Liver (tissue), 8 donors: ENCODE measurements at regions not wholly inside any gene's neighbourhood (a gene's known extent, or its start where the extent isn't known, plus 50 kb on each side); places are given as distances from the start of the nearest gene placed in this dataset.

ENCODE experiments used
- DNase-seq: peaks from one replicate; pipeline ENCODE4 v3.0.0-alpha.2; 2017; ENCODE audit warnings: low spot score
- H3K27ac ChIP-seq, 2 donors: one replicate each; pipeline ENCODE4 v1.7.0; 2013; ENCODE audit warnings: inconsistent platforms in 2 of 2, low read length in 2 of 2, control low read depth in 1 of 2, low read depth in 1 of 2, mild to moderate bottlenecking in 1 of 2
- H3K27me3 ChIP-seq, 4 donors: one replicate each; pipeline versions ENCODE4 v1.6.1 to v1.7.0; 2013; ENCODE audit warnings: low read length in 3 of 4, inconsistent platforms in 1 of 4, mild to moderate bottlenecking in 1 of 4, moderate library complexity in 1 of 4; ENCODE audit not compliant: control insufficient read depth in 4 of 4, insufficient read depth in 4 of 4
- H3K36me3 ChIP-seq, 4 donors: one replicate each; pipeline versions ENCODE4 v1.6.1 to v1.7.0; 2013; ENCODE audit warnings: low read length in 3 of 4, mild to moderate bottlenecking in 3 of 4, low read depth in 1 of 4, moderate library complexity in 1 of 4; ENCODE audit not compliant: control insufficient read depth in 4 of 4, insufficient read depth in 3 of 4
- H3K4me1 ChIP-seq, 4 donors: one replicate each; pipeline versions ENCODE4 v1.6.1 to v1.7.0; 2013; ENCODE audit warnings: low read length in 3 of 4, mild to moderate bottlenecking in 3 of 4, moderate library complexity in 1 of 4; ENCODE audit not compliant: control insufficient read depth in 4 of 4, insufficient read depth in 4 of 4
- H3K4me3 ChIP-seq, 3 donors: one replicate each; pipeline versions ENCODE4 v1.6.1 to v1.7.0; 2013; ENCODE audit warnings: low read length in 3 of 3, control low read depth in 1 of 3, low read depth in 1 of 3, mild to moderate bottlenecking in 1 of 3
- H3K9ac ChIP-seq, 2 donors: one replicate each; pipeline ENCODE4 v1.7.0; 2013; ENCODE audit warnings: low read length in 2 of 2, mild to moderate bottlenecking in 2 of 2, moderate library complexity in 2 of 2, control low read depth in 1 of 2, low read depth in 1 of 2
- H3K9me3 ChIP-seq, 4 donors: one replicate each; pipeline versions ENCODE4 v1.6.1 to v1.7.0; 2013; ENCODE audit warnings: low read length in 3 of 4; ENCODE audit not compliant: control insufficient read depth in 4 of 4
- EGR1 ChIP-seq, 2 donors: IDR thresholded peaks; 2 replicates each; pipeline ENCODE4 v1.6.1; 2016 to 2018; ENCODE audit warnings: antibody characterized with exemption in 2 of 2, low read depth in 2 of 2
- FOXA1 ChIP-seq: IDR thresholded peaks from 2 replicates; pipeline ENCODE4 v1.6.1; 2016; ENCODE audit warnings: antibody characterized with exemption
- FOXA2 ChIP-seq: IDR thresholded peaks from 2 replicates; pipeline ENCODE4 v1.6.1; 2016; ENCODE audit warnings: antibody characterized with exemption
- GABPA ChIP-seq, 2 donors: IDR thresholded peaks in 1 of 2; conservative IDR thresholded peaks in 1 of 2; 2 replicates each; pipeline ENCODE4 v1.6.1; 2016; ENCODE audit warnings: antibody characterized with exemption in 2 of 2, mild to moderate bottlenecking in 1 of 2, moderate library complexity in 1 of 2
- HNF4A ChIP-seq, 2 donors: conservative IDR thresholded peaks; 2 replicates each; pipeline ENCODE4 v1.6.1; 2016; ENCODE audit warnings: antibody characterized with exemption in 2 of 2, mild to moderate bottlenecking in 2 of 2
- HNF4G ChIP-seq: IDR thresholded peaks from 2 replicates; pipeline ENCODE4 v1.6.1; 2016; ENCODE audit warnings: antibody characterized with exemption
- JUND ChIP-seq, 2 donors: IDR thresholded peaks; 2 replicates each; pipeline ENCODE4 v1.6.1; 2016; ENCODE audit warnings: antibody characterized with exemption in 2 of 2
- NR2F2 ChIP-seq: IDR thresholded peaks from 2 replicates; pipeline ENCODE4 v1.6.1; 2016; ENCODE audit warnings: antibody characterized with exemption
- RAD21 ChIP-seq, 2 donors: IDR thresholded peaks; 2 replicates each; pipeline ENCODE4 v1.6.1; 2016; ENCODE audit warnings: antibody characterized with exemption in 2 of 2, mild to moderate bottlenecking in 2 of 2
- RXRA ChIP-seq, 2 donors: IDR thresholded peaks; 2 replicates each; pipeline ENCODE4 v1.6.1; 2017 to 2018; ENCODE audit warnings: antibody characterized with exemption in 2 of 2, mild to moderate bottlenecking in 1 of 2
- SP1 ChIP-seq: IDR thresholded peaks from 2 replicates; pipeline ENCODE4 v1.6.1; 2018; ENCODE audit warnings: antibody characterized with exemption, mild to moderate bottlenecking
- TAF1 ChIP-seq: conservative IDR thresholded peaks from 2 replicates; pipeline ENCODE4 v1.6.1; 2016; ENCODE audit warnings: antibody characterized with exemption, mild to moderate bottlenecking
- YY1 ChIP-seq: IDR thresholded peaks from 2 replicates; pipeline ENCODE4 v1.6.1; 2016; ENCODE audit warnings: antibody characterized with exemption, mild to moderate bottlenecking
- WGBS: extraction: QIAGEN DNeasy Blood & Tissue Kit; methylation state at CpG from one replicate; pipeline ENCODE4 v1.1.7; 2013; 5-methylcytosine and 5-hydroxymethylcytosine counted together
- TF ChIP-seq, protein P1 (sequence below): IDR thresholded peaks from 2 replicates; pipeline ENCODE4 v1.6.1; 2016; ENCODE audit warnings: antibody characterized with exemption
- TF ChIP-seq, protein P2 (sequence below): IDR thresholded peaks from 2 replicates; pipeline ENCODE4 v1.6.1; 2016; ENCODE audit warnings: antibody characterized with exemption
- TF ChIP-seq, protein P3 (sequence below): IDR thresholded peaks from 2 replicates; pipeline ENCODE4 v1.6.1; 2016; ENCODE audit warnings: antibody characterized with exemption
- TF ChIP-seq, protein P4 (sequence below): IDR thresholded peaks from 2 replicates; pipeline ENCODE4 v1.6.1; 2016; ENCODE audit warnings: antibody characterized with exemption, mild to moderate bottlenecking
- TF ChIP-seq, protein P5 (sequence below): fragments of 150-350 bp; IDR thresholded peaks from 2 replicates; pipeline ENCODE4 v1.5.1; 2017; ENCODE audit warnings: improper control_type of control experiment, low read depth, low read length; ENCODE audit not compliant: missing input control
- donor health status: healthy.
- donor health status: healthy.
- donor health status: healthy.
- donor health status: healthy.
- donor health status: healthy.

DNA sequence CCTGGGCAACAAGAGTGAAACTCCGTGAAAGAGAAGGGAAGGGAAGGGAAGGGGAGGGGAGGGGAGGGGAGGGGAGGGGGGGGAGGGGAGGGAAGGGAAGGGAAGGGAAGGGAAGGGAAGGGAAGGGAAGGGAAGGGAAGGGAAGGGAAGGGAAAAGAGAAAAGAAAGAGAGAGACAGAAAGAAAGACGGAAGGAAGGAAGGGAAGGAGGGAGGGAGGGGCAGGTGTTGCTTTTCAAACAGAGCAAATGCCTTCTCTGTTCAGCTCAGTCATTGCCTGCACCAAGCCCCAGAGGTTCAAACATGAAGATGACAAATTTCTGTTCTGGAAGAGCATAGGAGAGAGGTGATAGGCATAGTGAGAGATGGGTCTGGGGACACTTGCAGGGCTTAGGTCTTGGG lies 330.0 kb downstream of the DRD1 start:
- no peak overlapping the region for H3K4me3 ChIP-seq
- no peak overlapping the region for H3K9ac ChIP-seq
- 82% methylated on average over 1 of the region's 2 CpGs for WGBS
- no peak for DNase-seq
- TF ChIP-seq, protein P1, sequence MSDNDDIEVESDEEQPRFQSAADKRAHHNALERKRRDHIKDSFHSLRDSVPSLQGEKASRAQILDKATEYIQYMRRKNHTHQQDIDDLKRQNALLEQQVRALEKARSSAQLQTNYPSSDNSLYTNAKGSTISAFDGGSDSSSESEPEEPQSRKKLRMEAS = no peak
- TF ChIP-seq, protein P2, sequence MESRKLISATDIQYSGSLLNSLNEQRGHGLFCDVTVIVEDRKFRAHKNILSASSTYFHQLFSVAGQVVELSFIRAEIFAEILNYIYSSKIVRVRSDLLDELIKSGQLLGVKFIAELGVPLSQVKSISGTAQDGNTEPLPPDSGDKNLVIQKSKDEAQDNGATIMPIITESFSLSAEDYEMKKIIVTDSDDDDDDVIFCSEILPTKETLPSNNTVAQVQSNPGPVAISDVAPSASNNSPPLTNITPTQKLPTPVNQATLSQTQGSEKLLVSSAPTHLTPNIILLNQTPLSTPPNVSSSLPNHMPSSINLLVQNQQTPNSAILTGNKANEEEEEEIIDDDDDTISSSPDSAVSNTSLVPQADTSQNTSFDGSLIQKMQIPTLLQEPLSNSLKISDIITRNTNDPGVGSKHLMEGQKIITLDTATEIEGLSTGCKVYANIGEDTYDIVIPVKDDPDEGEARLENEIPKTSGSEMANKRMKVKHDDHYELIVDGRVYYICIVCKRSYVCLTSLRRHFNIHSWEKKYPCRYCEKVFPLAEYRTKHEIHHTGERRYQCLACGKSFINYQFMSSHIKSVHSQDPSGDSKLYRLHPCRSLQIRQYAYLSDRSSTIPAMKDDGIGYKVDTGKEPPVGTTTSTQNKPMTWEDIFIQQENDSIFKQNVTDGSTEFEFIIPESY = no peak
- TF ChIP-seq HNF4G = no peak
- TF ChIP-seq, protein P3, sequence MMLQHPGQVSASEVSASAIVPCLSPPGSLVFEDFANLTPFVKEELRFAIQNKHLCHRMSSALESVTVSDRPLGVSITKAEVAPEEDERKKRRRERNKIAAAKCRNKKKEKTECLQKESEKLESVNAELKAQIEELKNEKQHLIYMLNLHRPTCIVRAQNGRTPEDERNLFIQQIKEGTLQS = no peak
- TF ChIP-seq RAD21 (IDR thresholded peaks at IDR 0.05) = no peak
- TF ChIP-seq HNF4A (conservative IDR thresholded peaks at IDR 0.05) = no peak
- no peak for TF ChIP-seq EGR1 (IDR thresholded peaks at IDR 0.05; ENCODE audit: low read depth in 2 of 2)
- no peak for TF ChIP-seq JUND (IDR thresholded peaks at IDR 0.05)
- TF ChIP-seq, protein P4, sequence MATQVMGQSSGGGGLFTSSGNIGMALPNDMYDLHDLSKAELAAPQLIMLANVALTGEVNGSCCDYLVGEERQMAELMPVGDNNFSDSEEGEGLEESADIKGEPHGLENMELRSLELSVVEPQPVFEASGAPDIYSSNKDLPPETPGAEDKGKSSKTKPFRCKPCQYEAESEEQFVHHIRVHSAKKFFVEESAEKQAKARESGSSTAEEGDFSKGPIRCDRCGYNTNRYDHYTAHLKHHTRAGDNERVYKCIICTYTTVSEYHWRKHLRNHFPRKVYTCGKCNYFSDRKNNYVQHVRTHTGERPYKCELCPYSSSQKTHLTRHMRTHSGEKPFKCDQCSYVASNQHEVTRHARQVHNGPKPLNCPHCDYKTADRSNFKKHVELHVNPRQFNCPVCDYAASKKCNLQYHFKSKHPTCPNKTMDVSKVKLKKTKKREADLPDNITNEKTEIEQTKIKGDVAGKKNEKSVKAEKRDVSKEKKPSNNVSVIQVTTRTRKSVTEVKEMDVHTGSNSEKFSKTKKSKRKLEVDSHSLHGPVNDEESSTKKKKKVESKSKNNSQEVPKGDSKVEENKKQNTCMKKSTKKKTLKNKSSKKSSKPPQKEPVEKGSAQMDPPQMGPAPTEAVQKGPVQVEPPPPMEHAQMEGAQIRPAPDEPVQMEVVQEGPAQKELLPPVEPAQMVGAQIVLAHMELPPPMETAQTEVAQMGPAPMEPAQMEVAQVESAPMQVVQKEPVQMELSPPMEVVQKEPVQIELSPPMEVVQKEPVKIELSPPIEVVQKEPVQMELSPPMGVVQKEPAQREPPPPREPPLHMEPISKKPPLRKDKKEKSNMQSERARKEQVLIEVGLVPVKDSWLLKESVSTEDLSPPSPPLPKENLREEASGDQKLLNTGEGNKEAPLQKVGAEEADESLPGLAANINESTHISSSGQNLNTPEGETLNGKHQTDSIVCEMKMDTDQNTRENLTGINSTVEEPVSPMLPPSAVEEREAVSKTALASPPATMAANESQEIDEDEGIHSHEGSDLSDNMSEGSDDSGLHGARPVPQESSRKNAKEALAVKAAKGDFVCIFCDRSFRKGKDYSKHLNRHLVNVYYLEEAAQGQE = no peak
- TF ChIP-seq, protein P5, sequence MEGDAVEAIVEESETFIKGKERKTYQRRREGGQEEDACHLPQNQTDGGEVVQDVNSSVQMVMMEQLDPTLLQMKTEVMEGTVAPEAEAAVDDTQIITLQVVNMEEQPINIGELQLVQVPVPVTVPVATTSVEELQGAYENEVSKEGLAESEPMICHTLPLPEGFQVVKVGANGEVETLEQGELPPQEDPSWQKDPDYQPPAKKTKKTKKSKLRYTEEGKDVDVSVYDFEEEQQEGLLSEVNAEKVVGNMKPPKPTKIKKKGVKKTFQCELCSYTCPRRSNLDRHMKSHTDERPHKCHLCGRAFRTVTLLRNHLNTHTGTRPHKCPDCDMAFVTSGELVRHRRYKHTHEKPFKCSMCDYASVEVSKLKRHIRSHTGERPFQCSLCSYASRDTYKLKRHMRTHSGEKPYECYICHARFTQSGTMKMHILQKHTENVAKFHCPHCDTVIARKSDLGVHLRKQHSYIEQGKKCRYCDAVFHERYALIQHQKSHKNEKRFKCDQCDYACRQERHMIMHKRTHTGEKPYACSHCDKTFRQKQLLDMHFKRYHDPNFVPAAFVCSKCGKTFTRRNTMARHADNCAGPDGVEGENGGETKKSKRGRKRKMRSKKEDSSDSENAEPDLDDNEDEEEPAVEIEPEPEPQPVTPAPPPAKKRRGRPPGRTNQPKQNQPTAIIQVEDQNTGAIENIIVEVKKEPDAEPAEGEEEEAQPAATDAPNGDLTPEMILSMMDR = no peak
- no peak for TF ChIP-seq FOXA1
- TF ChIP-seq YY1 = no peak
- no peak for TF ChIP-seq NR2F2
- no peak for TF ChIP-seq SP1
- no peak for TF ChIP-seq TAF1
- no peak for TF ChIP-seq RXRA (IDR thresholded peaks at IDR 0.05)
- TF ChIP-seq FOXA2 = no peak
- no peak for TF ChIP-seq GABPA (IDR thresholded peaks at IDR 0.05 in 1 of 2, conservative IDR thresholded peaks at IDR 0.05 in 1 of 2)
- no peak overlapping the region for H3K27ac ChIP-seq
- no peaks in the 10 kb centered on the region for H3K9me3 ChIP-seq
- no peaks in the 10 kb centered on the region for H3K27me3 ChIP-seq
- no peaks in the 10 kb centered on the region for H3K4me1 ChIP-seq
- H3K36me3 ChIP-seq = no peaks in the 10 kb centered on the region
